A673 (cell line): ENCODE measurements at regions not wholly inside any gene's neighbourhood (a gene's known extent, or its start where the extent isn't known, plus 50 kb on each side); places are given as distances from the start of the nearest gene placed in this dataset.
"Not testable (repeated sequence)": the region's sequence is repeated elsewhere in the genome, so short reads cannot be mapped to it uniquely, and the experiment has no call there.

Experiments used
- EZH2 ChIP-seq: fragments of 200-600 bp; sonication (generic); IDR thresholded peaks from 2 replicates; pipeline ENCODE4 v1.6.1; 2017; ENCODE audit warnings: borderline replicate concordance, low read depth, mild to moderate bottlenecking, mixed read lengths, antibody characterized with exemption, low read length; ENCODE audit not compliant: poor library complexity, severe bottlenecking
- TF ChIP-seq, protein P1 (sequence below): fragments of 300-800, 200-600 bp; sonication (generic); conservative IDR thresholded peaks from 2 replicates; pipeline ENCODE4 v1.5.1; 2017; ENCODE audit warnings: low read depth, mild to moderate bottlenecking, antibody characterized with exemption, low read length, moderate library complexity, mixed read lengths

DNA sequence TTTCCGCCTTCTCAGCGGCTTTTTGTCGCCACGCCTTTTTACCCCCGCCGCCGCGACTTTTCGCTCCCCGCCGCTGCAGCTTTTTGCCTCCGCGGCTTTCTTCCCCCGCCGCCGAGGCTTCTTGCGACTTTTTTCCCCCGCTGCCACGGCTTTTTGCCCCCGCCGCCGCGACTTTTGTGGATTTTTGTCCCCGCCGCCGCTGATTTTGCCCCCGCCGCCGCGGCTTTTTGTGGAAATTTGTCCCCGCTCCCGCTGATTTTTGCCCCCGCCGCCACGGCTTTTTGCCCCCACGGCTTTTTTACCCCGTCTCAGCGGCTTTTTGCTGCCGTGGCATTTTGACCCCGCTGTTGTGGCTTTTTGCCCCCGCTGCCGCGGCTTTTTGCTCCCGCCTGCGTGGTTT, 4829.2 kb upstream of the OR11H1 start:
- TF ChIP-seq, protein P1, sequence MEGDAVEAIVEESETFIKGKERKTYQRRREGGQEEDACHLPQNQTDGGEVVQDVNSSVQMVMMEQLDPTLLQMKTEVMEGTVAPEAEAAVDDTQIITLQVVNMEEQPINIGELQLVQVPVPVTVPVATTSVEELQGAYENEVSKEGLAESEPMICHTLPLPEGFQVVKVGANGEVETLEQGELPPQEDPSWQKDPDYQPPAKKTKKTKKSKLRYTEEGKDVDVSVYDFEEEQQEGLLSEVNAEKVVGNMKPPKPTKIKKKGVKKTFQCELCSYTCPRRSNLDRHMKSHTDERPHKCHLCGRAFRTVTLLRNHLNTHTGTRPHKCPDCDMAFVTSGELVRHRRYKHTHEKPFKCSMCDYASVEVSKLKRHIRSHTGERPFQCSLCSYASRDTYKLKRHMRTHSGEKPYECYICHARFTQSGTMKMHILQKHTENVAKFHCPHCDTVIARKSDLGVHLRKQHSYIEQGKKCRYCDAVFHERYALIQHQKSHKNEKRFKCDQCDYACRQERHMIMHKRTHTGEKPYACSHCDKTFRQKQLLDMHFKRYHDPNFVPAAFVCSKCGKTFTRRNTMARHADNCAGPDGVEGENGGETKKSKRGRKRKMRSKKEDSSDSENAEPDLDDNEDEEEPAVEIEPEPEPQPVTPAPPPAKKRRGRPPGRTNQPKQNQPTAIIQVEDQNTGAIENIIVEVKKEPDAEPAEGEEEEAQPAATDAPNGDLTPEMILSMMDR, result not testable (repeated sequence)
- not testable (repeated sequence) for TF ChIP-seq EZH2
